ENCODE measurements at regions not wholly inside any gene's neighbourhood (a gene's known extent, or its start where the extent isn't known, plus 50 kb on each side); places are given as distances from the start of the nearest gene placed in this dataset.

GRCh38 chr19:28239270-28239669, 973.7 kb downstream of the UQCRFS1 start (continued):
- no peak for TF ChIP-seq TSHZ1 (tag by site-specific recombination; IDR thresholded peaks at IDR 0.05; ENCODE audit: borderline replicate concordance)

GRCh38 chr19:28238270-28238820, 974.6 kb downstream of the UQCRFS1 start:
- TF ChIP-seq ZSCAN30 (tag by site-specific recombination; IDR thresholded peaks at IDR 0.05): no peak
- 0 out of 2 replicates have a peak, but pooled peaks have one; percentile 14 for TF ChIP-seq PRDM6 (tag by site-specific recombination; IDR thresholded peaks at IDR 0.05)
- ChIA-PET POLR2A (no interaction called here), CTCF (interaction anchor here (0.6 to 4.3 kb wide), 16 partner anchors 9 to 643 kb away, joined by 3 to 65 read pairs (median 4); no protein-coding TSS in a partner anchor)

GRCh38 chr19:28235606-28236125, 977.3 kb downstream of the UQCRFS1 start:
- no peaks in the 10 kb centered on the region for H3K36me3 ChIP-seq (ENCODE audit: control insufficient read depth in 2 of 2, insufficient read depth in 1 of 2, low read length in 2 of 2)
- H3K4me1 ChIP-seq (ENCODE audit: control insufficient read depth, insufficient read depth, low read length): peaks cover 14% of the 10 kb centered on the region
- ChIA-PET POLR2A (no interaction called here), CTCF (interaction anchor here (0.6 to 4.3 kb wide), 9 partner anchors 9 to 398 kb away, joined by 3 to 65 read pairs (median 3); no protein-coding TSS in a partner anchor)
- no peaks in the 10 kb centered on the region for H3K9me3 ChIP-seq (ENCODE audit: control insufficient read depth, insufficient read depth, low read depth, low read length)
- H3K27ac ChIP-seq (ENCODE audit: extremely low read depth, low read depth, low read length): no peak overlapping the region
- H3K4me3 ChIP-seq (ENCODE audit: low read depth, low read length): no peak overlapping the region
- TF ChIP-seq ZNF585B (tag by site-specific recombination; IDR thresholded peaks at IDR 0.05) (no peak), ZNF837 (tag by site-specific recombination; IDR thresholded peaks at IDR 0.05) (no peak), PRDM2 (tag by site-specific recombination; IDR thresholded peaks at IDR 0.05; ENCODE audit: borderline replicate concordance) (no peak), ZNF19 (tag by site-specific recombination; IDR thresholded peaks at IDR 0.05; ENCODE audit: low read depth) (no peak), ZNF704 (tag by site-specific recombination; IDR thresholded peaks at IDR 0.05) (no peak), ZFHX2 (tag by site-specific recombination; conservative IDR thresholded peaks at IDR 0.05) (no peak), SP3 (tag by site-specific recombination; IDR thresholded peaks at IDR 0.05) (no peak), ZNF398 (tag by site-specific recombination; IDR thresholded peaks at IDR 0.05) (no peak), ZXDB (tag by site-specific recombination; IDR thresholded peaks at IDR 0.05) (no peak), ZNF23 (tag by site-specific recombination; IDR thresholded peaks at IDR 0.05; ENCODE audit: borderline replicate concordance) (no peak), ZNF561 (tag by site-specific recombination; IDR thresholded peaks at IDR 0.05; ENCODE audit: borderline replicate concordance) (no peak), ZNF426 (tag by site-specific recombination; IDR thresholded peaks at IDR 0.05) (no peak), ZNF792 (tag by site-specific recombination; IDR thresholded peaks at IDR 0.05) (no peak)

More at GRCh38 chr19:28238270-28238820, 974.6 kb downstream of the UQCRFS1 start:
- H3K4me3 ChIP-seq (ENCODE audit: low read depth, low read length): no peak overlapping the region
- H3K9me3 ChIP-seq (ENCODE audit: control insufficient read depth, insufficient read depth, low read depth, low read length): no peaks in the 10 kb centered on the region
- peaks cover 10% of the 10 kb centered on the region for H3K4me1 ChIP-seq (ENCODE audit: control insufficient read depth, insufficient read depth, low read length)
- H3K36me3 ChIP-seq (ENCODE audit: control insufficient read depth in 2 of 2, insufficient read depth in 1 of 2, low read length in 2 of 2): no peaks in the 10 kb centered on the region
- H3K27ac ChIP-seq (ENCODE audit: extremely low read depth, low read depth, low read length): no peak overlapping the region
